ENCODE measurements at regions not wholly inside any gene's neighbourhood (a gene's known extent, or its start where the extent isn't known, plus 50 kb on each side); places are given as distances from the start of the nearest gene placed in this dataset.

GRCh38 chr2:215498431-215498830 lies 62.6 kb upstream of the FN1 start:
- TF ChIP-seq REST (IDR thresholded peaks at IDR 0.05; ENCODE audit: insufficient read depth in 1 of 2, low read depth in 2 of 2, low read length in 1 of 2) (no peak), CTCF (IDR thresholded peaks at IDR 0.05) (no peak)
